SU-DHL-6 (cell line): ENCODE measurements at regions not wholly inside any gene's neighbourhood (a gene's known extent, or its start where the extent isn't known, plus 50 kb on each side); places are given as distances from the start of the nearest gene placed in this dataset.

Experiments
- H2AFZ ChIP-seq: fragments of 200-600 bp; sonication (generic); 2 replicates; pipeline ENCODE4 v1.6.1; 2014; ENCODE audit warnings: low read depth, mild to moderate bottlenecking, moderate library complexity, mixed read lengths, antibody characterized with exemption, low read length; ENCODE audit not compliant: severe bottlenecking
- H3F3A ChIP-seq: fragments of 200-600 bp; shearing (Covaris generic); 2 replicates; pipeline ENCODE4 v1.6.0; 2016; ENCODE audit warnings: antibody characterized with exemption, mild to moderate bottlenecking; ENCODE audit not compliant: insufficient read depth
- H3K27ac ChIP-seq: fragments of 200-600 bp; sonication (generic); 2 replicates; pipeline ENCODE4 v1.5.1; 2016; ENCODE audit warnings: low read depth, mild to moderate bottlenecking, low read length, moderate library complexity, mixed read lengths
- H3K27me3 ChIP-seq: fragments of 200-600 bp; sonication (generic), shearing (Covaris generic); 2 replicates; pipeline ENCODE4 v1.6.0; 2014; ENCODE audit warnings: mild to moderate bottlenecking, low read length
- H3K36me3 ChIP-seq: fragments of 200-600 bp; sonication (generic); 2 replicates; pipeline ENCODE4 v1.6.1; 2014; ENCODE audit warnings: mild to moderate bottlenecking, low read length, mixed read lengths
- H3K4me2 ChIP-seq: fragments of 300-600, 200-600 bp; shearing (Covaris generic), sonication (generic); 2 replicates; pipeline ENCODE4 v1.6.0; 2014; ENCODE audit warnings: low read length, low read depth, mild to moderate bottlenecking; ENCODE audit not compliant: poor library complexity, severe bottlenecking
- H3K4me3 ChIP-seq: fragments of 200-600 bp; sonication (generic); 2 replicates; pipeline ENCODE4 v1.5.1; 2014; ENCODE audit warnings: antibody characterized with exemption, low read length, mild to moderate bottlenecking, mixed read lengths; ENCODE audit not compliant: insufficient read depth, poor library complexity, severe bottlenecking
- H3K79me2 ChIP-seq: fragments of 200-600 bp; sonication (generic); 2 replicates; pipeline ENCODE4 v1.6.1; 2014; ENCODE audit warnings: mild to moderate bottlenecking, low read length, moderate library complexity; ENCODE audit not compliant: insufficient read depth
- H3K9ac ChIP-seq: fragments of 200-600 bp; sonication (generic); 2 replicates; pipeline ENCODE4 v1.7.0; 2014; ENCODE audit warnings: mild to moderate bottlenecking, low read length
- H3K9me2 ChIP-seq: fragments of 200-600 bp; sonication (generic); replicated peaks from 2 replicates; pipeline ENCODE4 v1.6.1; 2014; ENCODE audit warnings: low read length; ENCODE audit not compliant: insufficient read depth
- H3K9me3 ChIP-seq: fragments of 200-600 bp; sonication (generic); 2 replicates; pipeline ENCODE4 v1.6.1; 2014; ENCODE audit warnings: low read length, mixed read lengths; ENCODE audit not compliant: insufficient read depth
- H4K20me1 ChIP-seq: fragments of 200-600 bp; sonication (generic); 2 replicates; pipeline ENCODE4 v1.6.1; 2014; ENCODE audit warnings: low read depth, mild to moderate bottlenecking, antibody characterized with exemption, low read length, moderate library complexity, mixed read lengths
- CTCF ChIP-seq: fragments of 200-600 bp; sonication (generic); IDR thresholded peaks from one replicate; pipeline ENCODE4 v1.5.1; 2017; ENCODE audit warnings: antibody characterized with exemption, mild to moderate bottlenecking, low read length, moderate library complexity; ENCODE audit not compliant: insufficient read depth, poor library complexity, severe bottlenecking
- EZH2phosphoT487 ChIP-seq: fragments of 200-600 bp; sonication (generic), shearing (Covaris generic); conservative IDR thresholded peaks from 2 replicates; pipeline ENCODE4 v1.6.1; 2018; ENCODE audit warnings: mild to moderate bottlenecking, antibody characterized with exemption, low read length, moderate library complexity, mixed read lengths

DNA sequence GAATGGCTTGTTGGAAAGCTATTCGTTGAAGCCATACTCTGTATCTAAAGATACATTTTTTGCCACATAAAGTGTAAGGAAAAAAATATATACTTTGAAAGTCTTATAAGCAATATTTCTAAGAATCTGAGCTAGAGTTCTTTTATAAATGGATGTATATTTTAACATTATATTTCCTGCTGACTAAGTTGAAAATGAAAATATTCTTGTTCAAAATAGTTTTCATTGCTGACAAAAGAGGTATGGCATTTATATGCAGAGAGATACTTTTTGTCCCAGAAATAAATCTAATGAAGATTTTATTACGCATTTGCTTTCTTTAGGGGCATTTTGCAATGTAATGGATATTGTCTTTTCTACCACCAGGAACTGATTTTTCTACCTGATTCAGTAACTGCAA is 834.9 kb downstream of the LRFN5 start:
- no peak overlapping the region for H3K27ac ChIP-seq
- H3K4me3 ChIP-seq, result no peak overlapping the region
- TF ChIP-seq EZH2phosphoT487 (no peak), CTCF (no peak)
- no peak overlapping the region for H3K9ac ChIP-seq
- H3K9me3 ChIP-seq, result no peaks in the 10 kb centered on the region
- H3K36me3 ChIP-seq, result no peaks in the 10 kb centered on the region
- H3K9me2 ChIP-seq, result no peaks in the 10 kb centered on the region
- no peaks in the 10 kb centered on the region for H3K27me3 ChIP-seq
- no peak overlapping the region for H2AFZ ChIP-seq
- no peaks in the 10 kb centered on the region for H3K79me2 ChIP-seq
- H3K4me2 ChIP-seq, result no peak overlapping the region
- H3F3A ChIP-seq, result no peaks in the 10 kb centered on the region
- no peaks in the 10 kb centered on the region for H4K20me1 ChIP-seq

GRCh38 chr14:42437809-42438208 is 831.1 kb downstream of the LRFN5 start:
- H3K4me3 ChIP-seq, result no peak overlapping the region

DNA sequence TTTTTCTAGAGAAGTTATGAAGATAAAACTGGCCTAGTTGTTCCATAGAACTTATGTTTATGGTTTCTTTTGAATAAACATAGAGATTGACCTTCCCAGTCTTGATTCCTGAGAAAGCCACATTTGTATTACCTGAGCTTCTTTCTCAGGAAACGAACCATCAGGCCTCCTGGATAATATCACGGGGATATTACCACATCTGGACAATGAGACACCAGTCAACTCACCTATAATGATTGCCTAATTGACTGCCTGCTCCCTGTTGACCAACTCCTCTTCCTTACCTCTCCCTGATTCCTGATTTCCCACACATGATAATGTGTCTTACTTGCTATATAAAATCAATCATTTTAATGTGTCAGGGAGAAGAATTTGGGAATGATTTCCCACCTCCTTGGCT is 822.7 kb downstream of the LRFN5 start:
- Histone ChIP-seq H3K79me2 (no peaks in the 10 kb centered on the region), H3K27me3 (no peaks in the 10 kb centered on the region), H3K9me2 (no peaks in the 10 kb centered on the region), H3K9me3 (peaks cover 6% of the 10 kb centered on the region; the same call in 1 of the 2 replicates), H3K9ac (no peak overlapping the region), H4K20me1 (no peaks in the 10 kb centered on the region), H3K4me3 (no peak overlapping the region), H3K36me3 (no peaks in the 10 kb centered on the region), H3F3A (peaks cover 6% of the 10 kb centered on the region; the same call in 1 of the 2 replicates), H2AFZ (peak overlapping the region; percentile 79), H3K4me2 (peak overlapping the region; percentile 13), H3K27ac (peak overlapping the region; percentile 67)
- TF ChIP-seq CTCF, result no peak
- no peak for TF ChIP-seq EZH2phosphoT487

More at GRCh38 chr14:42437809-42438208, 831.1 kb downstream of the LRFN5 start:
- Histone ChIP-seq H3K27ac (no peak overlapping the region), H3K36me3 (no peaks in the 10 kb centered on the region), H2AFZ (peak overlapping the region; percentile 79), H3K9me2 (no peaks in the 10 kb centered on the region), H3F3A (no peaks in the 10 kb centered on the region), H3K27me3 (no peaks in the 10 kb centered on the region), H3K9ac (no peak overlapping the region), H4K20me1 (no peaks in the 10 kb centered on the region), H3K9me3 (no peaks in the 10 kb centered on the region), H3K4me2 (no peak overlapping the region), H3K79me2 (no peaks in the 10 kb centered on the region)
- TF ChIP-seq EZH2phosphoT487 (no peak), CTCF (no peak)
